GM18873 (cell line): ENCODE measurements at regions not wholly inside any gene's neighbourhood (a gene's known extent, or its start where the extent isn't known, plus 50 kb on each side); places are given as distances from the start of the nearest gene placed in this dataset.
A peak's percentile ranks its signal among the peaks of the same experiment; 100 is the strongest.

ENCODE experiments used
- ATAC-seq: cut with Tn5 transposase; IDR thresholded peaks from one replicate; pipeline ENCODE4 v1.9.1; 2021; ENCODE audit warnings: mild to moderate bottlenecking, moderate library complexity, moderate number of reproducible peaks; ENCODE audit not compliant: unreplicated experiment, low FRiP score

- peak; percentile 87 for ATAC-seq
These were observed 51.2 kb upstream of the CDH5 start for GRCh38 chr16:66315210-66315825.

GRCh38 chr16:66311306-66311705 is 55.2 kb upstream of the CDH5 start:
- ATAC-seq, result no peak

GRCh38 chr16:66309215-66309807 is 57.2 kb upstream of the CDH5 start:
- ATAC-seq, result no peak

- no peak for ATAC-seq
These were observed 58.4 kb upstream of the CDH5 start for GRCh38 chr16:66308096-66308495.

- no peak for ATAC-seq
These were observed 59.9 kb upstream of the CDH5 start for GRCh38 chr16:66306366-66307150.

GRCh38 chr16:66304961-66305360 is 61.5 kb upstream of the CDH5 start:
- no peak for ATAC-seq

DNA sequence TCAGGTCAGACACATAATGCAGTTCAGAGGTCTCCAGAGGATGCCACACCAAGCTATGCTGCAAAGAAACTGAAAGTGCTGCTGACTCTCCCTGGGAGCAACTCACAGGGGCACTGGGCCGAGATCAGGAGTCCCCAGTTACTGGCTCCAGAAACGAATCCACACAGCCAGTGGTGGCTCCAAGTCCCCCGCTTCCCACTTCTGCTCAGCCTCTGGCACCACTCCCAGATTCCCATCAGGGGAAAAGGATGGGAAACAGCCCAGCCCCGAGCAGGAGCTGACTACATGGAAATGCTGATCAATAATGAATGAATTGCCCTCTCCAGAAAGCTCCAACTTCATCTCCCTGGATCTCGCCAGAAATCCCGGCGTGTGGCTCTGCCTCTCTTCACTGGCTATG is 62.3 kb upstream of the CDH5 start:
- ATAC-seq, result no peak

GRCh38 chr16:66300501-66300900 is 66.0 kb upstream of the CDH5 start:
- no peak for ATAC-seq

- ATAC-seq, result no peak
These were observed 66.5 kb upstream of the CDH5 start for GRCh38 chr16:66300037-66300436.

DNA sequence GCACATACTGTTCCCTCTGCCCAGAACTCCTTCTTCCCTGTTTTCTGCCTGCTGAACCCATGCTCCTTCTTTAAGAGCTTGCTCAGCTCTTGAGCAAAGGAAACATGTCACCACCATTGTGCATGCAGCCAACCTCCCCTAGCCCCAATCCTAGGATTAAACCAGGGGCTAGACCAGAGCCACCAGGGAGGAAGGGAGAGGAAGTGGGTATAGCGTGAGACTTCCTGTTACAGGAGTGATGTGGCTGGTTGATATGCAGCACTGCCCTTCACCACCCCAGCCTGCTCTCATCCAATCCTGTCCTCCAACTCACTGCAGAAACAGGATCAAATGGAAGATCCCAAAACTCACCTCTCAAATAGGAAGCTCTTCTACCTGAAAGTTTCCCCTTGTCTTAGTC is 67.1 kb upstream of the CDH5 start:
- ATAC-seq, result no peak

GRCh38 chr16:66298571-66299120 is 67.8 kb upstream of the CDH5 start:
- ATAC-seq, result no peak

GRCh38 chr16:66298006-66298405 is 68.5 kb upstream of the CDH5 start:
- no peak for ATAC-seq

- ATAC-seq, result no peak
These were observed 69.9 kb upstream of the CDH5 start for GRCh38 chr16:66296591-66296990.

GRCh38 chr16:66295761-66296546 is 70.5 kb upstream of the CDH5 start:
- no peak for ATAC-seq

- ATAC-seq, result no peak
These were observed 71.3 kb upstream of the CDH5 start for GRCh38 chr16:66295213-66295612.

- no peak for ATAC-seq
These were observed 72.0 kb upstream of the CDH5 start for GRCh38 chr16:66294507-66294906.

GRCh38 chr16:66293932-66294331 is 72.6 kb upstream of the CDH5 start:
- ATAC-seq, result no peak

DNA sequence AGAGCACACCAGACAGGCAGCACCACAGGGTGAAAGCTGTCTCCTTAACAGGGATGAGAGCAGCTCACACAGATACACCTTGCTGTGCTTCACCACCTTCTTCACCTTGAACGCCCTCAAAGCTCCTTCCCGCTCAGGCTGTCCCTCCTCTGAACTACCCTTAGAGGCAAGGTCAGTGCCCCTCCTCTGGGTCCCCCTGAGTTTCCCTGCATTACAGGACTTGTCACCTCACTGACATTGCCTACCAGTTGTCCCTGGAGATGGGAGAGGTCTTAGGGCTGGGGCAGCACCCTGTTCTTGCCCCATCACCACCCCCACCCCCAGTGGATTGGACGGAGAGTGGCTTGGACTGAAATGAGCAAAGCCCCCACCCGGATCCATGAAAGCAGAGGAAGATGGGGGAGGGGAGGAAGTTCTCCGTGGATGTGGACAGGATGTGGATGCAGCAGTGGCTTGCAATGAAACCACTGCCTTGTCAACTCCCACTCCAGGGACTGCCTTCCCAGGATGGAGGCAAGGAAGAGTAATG is 73.2 kb upstream of the CDH5 start:
- no peak for ATAC-seq

GRCh38 chr16:66292241-66292935 is 74.1 kb upstream of the CDH5 start:
- no peak for ATAC-seq

DNA sequence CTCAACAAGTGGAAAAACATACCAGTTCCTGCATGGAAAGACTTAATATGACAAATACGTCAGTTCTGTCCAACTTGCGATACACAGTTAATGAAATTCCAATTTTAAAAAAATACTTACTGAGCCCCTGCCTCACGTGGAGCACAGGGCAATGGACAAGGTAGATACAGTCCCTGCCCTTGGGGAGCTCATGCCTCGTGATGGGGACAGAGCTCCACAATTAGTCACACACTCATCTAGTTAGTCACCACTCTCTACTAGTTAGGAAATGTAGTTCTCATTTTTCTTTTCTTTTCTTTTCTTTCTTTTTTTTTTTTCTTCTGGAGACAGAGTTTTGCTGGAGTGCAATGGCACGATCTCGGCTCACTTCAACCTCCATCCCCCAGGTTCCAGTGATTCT is 74.7 kb upstream of the CDH5 start:
- no peak for ATAC-seq
